GM12873 (cell line): ENCODE measurements at regions not wholly inside any gene's neighbourhood (a gene's known extent, or its start where the extent isn't known, plus 50 kb on each side); places are given as distances from the start of the nearest gene placed in this dataset.

Experiments
- TF ChIP-seq, protein P1 (sequence below): IDR thresholded peaks from 2 replicates; pipeline ENCODE4 v1.5.1; 2012; ENCODE audit warnings: low read depth, mild to moderate bottlenecking, moderate library complexity, low read length, control low read depth; ENCODE audit not compliant: insufficient read depth; ENCODE audit errors: missing control alignments

GRCh38 chr11:114876234-114876633, 197.9 kb downstream of the NXPE2 start:
- TF ChIP-seq, protein P1, sequence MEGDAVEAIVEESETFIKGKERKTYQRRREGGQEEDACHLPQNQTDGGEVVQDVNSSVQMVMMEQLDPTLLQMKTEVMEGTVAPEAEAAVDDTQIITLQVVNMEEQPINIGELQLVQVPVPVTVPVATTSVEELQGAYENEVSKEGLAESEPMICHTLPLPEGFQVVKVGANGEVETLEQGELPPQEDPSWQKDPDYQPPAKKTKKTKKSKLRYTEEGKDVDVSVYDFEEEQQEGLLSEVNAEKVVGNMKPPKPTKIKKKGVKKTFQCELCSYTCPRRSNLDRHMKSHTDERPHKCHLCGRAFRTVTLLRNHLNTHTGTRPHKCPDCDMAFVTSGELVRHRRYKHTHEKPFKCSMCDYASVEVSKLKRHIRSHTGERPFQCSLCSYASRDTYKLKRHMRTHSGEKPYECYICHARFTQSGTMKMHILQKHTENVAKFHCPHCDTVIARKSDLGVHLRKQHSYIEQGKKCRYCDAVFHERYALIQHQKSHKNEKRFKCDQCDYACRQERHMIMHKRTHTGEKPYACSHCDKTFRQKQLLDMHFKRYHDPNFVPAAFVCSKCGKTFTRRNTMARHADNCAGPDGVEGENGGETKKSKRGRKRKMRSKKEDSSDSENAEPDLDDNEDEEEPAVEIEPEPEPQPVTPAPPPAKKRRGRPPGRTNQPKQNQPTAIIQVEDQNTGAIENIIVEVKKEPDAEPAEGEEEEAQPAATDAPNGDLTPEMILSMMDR = no peak

DNA sequence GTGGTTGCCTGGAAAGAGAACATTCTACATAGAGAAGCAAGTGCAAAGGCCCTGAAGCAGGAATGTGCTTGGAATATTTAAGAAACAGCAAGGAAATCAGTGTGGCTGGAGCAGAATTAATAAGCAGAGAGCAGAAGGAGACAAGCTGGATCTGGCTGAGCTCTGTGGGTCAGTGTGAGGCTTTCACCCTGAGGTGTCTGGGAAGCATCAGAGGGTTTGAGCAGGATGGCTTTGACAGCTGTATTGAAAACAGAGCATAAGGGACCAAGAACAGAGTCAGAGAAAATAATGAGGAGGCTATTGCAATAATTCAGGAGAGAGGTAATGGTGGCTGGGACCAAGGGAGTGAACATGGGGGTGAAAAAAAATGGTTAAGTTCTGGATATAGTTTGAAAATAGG, 199.6 kb downstream of the NXPE2 start:
- TF ChIP-seq, protein P1 = no peak

GRCh38 chr11:114880442-114880841, 202.1 kb downstream of the NXPE2 start:
- TF ChIP-seq, protein P1 = no peak

DNA sequence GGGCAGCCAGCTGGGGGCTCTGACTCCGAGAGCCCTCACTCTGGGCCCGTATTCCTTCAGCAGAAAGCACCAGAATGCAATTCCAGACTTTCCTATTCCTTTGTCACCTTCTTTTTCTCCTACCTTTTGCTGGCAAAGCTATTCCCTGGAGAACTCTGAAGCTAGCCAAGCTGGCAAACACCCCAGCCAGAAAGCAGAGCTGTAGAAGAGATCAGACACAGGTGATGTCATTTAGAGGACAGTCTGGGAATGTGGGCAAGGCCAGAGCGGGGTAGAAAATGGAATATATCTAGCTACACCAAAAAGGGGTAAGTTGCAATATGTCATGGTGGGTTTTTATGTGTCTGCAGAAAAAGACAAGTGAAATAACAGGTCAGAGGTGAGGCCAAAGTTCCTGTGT, 205.1 kb downstream of the NXPE2 start:
- TF ChIP-seq, protein P1 = no peak

- TF ChIP-seq, protein P1 = no peak
Measured at GRCh38 chr11:114886644-114887265, 208.4 kb downstream of the NXPE2 start.

GRCh38 chr11:114889594-114890011, 211.3 kb downstream of the NXPE2 start:
- TF ChIP-seq, protein P1 = no peak

DNA sequence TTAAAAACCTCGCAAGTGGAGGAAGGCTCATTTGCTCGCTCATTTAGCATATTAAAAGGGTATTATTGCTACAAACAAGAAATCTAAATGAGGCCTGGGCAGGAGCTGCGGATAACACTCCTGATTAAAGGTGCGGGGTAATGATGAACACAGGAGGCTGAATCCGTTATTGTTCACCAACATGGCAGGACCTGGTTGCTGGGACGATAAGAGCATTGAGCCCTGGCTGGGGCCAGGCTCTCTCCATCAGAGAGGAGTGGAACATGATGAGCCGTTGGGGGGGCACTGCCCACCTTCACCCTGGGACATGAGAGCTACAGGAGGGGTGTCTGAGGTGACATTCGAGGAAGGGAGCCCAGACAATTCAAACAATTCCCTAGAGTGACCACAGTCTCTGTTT, 211.7 kb downstream of the NXPE2 start:
- TF ChIP-seq, protein P1 = no peak

DNA sequence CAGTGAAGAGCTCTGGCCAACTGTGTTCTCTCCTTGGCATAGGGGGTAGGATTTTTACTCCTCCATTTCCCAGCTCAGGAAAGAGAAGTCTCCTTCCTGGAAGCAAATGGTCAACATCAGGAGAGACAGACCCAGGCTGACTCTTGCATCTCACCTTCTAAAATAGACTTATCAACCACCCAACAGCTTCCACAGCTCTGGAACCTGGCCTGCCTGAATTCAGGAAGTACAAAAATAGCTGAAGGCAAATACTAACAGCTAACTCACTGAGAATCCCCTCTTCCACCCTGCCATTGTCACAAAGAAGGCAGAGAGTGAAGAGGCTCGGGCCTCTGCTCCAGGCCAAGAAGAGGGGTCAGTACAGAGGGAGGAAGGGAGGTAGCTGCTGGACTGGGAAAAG, 213.6 kb downstream of the NXPE2 start:
- TF ChIP-seq, protein P1 = no peak
